Aorta (tissue), 5 donors: ENCODE measurements at regions not wholly inside any gene's neighbourhood (a gene's known extent, or its start where the extent isn't known, plus 50 kb on each side); places are given as distances from the start of the nearest gene placed in this dataset.

Source experiments
- ATAC-seq: fragments of 200-7000 bp; cut with Tn5 transposase; one replicate; pipeline ENCODE4 v1.9.1; 2022; ENCODE audit warnings: moderate library complexity; ENCODE audit not compliant: low FRiP score
- DNase-seq, 2 donors: peaks; one replicate each; pipeline ENCODE4 v3.0.0-alpha.2; 2020
- H3K27ac ChIP-seq, 2 donors: one replicate each; pipeline ENCODE4 v1.5.1; 2013; ENCODE audit warnings: low read length in 2 of 2, mild to moderate bottlenecking in 2 of 2, moderate library complexity in 2 of 2, control low read depth in 1 of 2, inconsistent platforms in 1 of 2, low read depth in 1 of 2
- H3K27me3 ChIP-seq, 2 donors: one replicate each; pipeline ENCODE4 v1.6.1; 2013; ENCODE audit warnings: control low read depth in 1 of 2, low read length in 1 of 2, mild to moderate bottlenecking in 1 of 2, moderate library complexity in 1 of 2; ENCODE audit not compliant: insufficient read depth in 2 of 2, control insufficient read depth in 1 of 2
- H3K36me3 ChIP-seq, 2 donors: one replicate each; pipeline ENCODE4 v1.6.1; 2013; ENCODE audit warnings: control low read depth in 1 of 2, low read length in 1 of 2, mild to moderate bottlenecking in 1 of 2; ENCODE audit not compliant: insufficient read depth in 2 of 2, control insufficient read depth in 1 of 2
- H3K4me1 ChIP-seq, 2 donors: one replicate each; pipeline ENCODE4 v1.6.1; 2013; ENCODE audit warnings: low read length in 2 of 2, control low read depth in 1 of 2, mild to moderate bottlenecking in 1 of 2, moderate library complexity in 1 of 2; ENCODE audit not compliant: insufficient read depth in 2 of 2, control insufficient read depth in 1 of 2
- H3K4me3 ChIP-seq, 2 donors: one replicate each; pipeline ENCODE4 v1.5.1; 2013; ENCODE audit warnings: low read length in 2 of 2, control low read depth in 1 of 2, mild to moderate bottlenecking in 1 of 2
- H3K9me3 ChIP-seq: one replicate; pipeline ENCODE4 v1.6.1; 2013; ENCODE audit warnings: mild to moderate bottlenecking, low read length; ENCODE audit not compliant: control insufficient read depth
- WGBS, 2 donors: extraction: QIAGEN DNeasy Blood & Tissue Kit; methylation state at CpG; one replicate each; pipeline ENCODE4 v1.1.7; 2013; 5-methylcytosine and 5-hydroxymethylcytosine counted together
- intact Hi-C, 2 donors: fragments of 100-400 bp; cut with DNase I; formaldehyde crosslinking; loops; one replicate each; pipeline versions ENCODE4 v1.14.2 to v1.15.0; 2022
- donor health status: healthy with polysubstance abuse.
- donor health status: Bipolar disorder and iron deficiency.
- donor health status: DM: no; HTN: no; CAD: no.
- donor health status: DM: no; HTN: no; CAD: no.
- donor health status: DM: yes; HTN: yes; CAD: no.

GRCh38 chr7:41633690-41634089, 69.2 kb downstream of the INHBA start:
- DNase-seq (no peak), ATAC-seq (no peak)
- Histone ChIP-seq H3K4me3 (no peak overlapping the region), H3K4me1 (peaks cover 0 to 2% of the 10 kb centered on the region in 2 donors), H3K36me3 (no peaks in the 10 kb centered on the region), H3K9me3 (no peaks in the 10 kb centered on the region), H3K27me3 (no peaks in the 10 kb centered on the region), H3K27ac (no peak overlapping the region)
- WGBS, 2 donors: 87 to 90% methylated on average over 3 of the region's 3 CpGs
- intact Hi-C loops: no loop called here

GRCh38 chr7:41630741-41631140, 72.1 kb downstream of the INHBA start:
- no peak for DNase-seq
- intact Hi-C loops: no loop called here
- H3K4me1 ChIP-seq: peaks cover 0 to 2% of the 10 kb centered on the region in 2 donors
- no peak for ATAC-seq
- no peak overlapping the region for H3K27ac ChIP-seq
- no peaks in the 10 kb centered on the region for H3K36me3 ChIP-seq
- no peaks in the 10 kb centered on the region for H3K27me3 ChIP-seq
- WGBS, 2 donors: 90 to 93% methylated on average over 4 of the region's 4 CpGs
- no peak overlapping the region for H3K4me3 ChIP-seq
- H3K9me3 ChIP-seq: no peaks in the 10 kb centered on the region

DNA sequence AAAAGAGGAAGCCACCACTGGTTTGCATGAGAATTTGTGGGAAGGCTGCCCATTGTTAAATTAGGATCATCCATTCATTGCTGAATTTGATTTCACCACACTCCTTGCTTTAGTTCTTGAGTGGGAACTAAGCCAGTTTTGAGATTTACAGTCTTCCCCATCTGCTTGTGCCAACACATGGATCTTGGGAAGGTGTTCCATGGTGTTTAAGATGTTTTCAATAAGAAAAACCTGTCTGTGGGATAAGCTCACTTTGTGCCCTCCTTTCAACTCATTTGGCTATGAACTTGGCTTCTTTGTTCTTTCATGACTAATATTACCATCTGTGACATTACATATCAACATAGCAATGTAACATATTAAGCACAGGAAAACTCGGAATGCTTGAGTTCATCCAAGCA, 73.2 kb downstream of the INHBA start:
- Histone ChIP-seq H3K4me1 (peaks cover 0 to 2% of the 10 kb centered on the region in 2 donors), H3K36me3 (no peaks in the 10 kb centered on the region), H3K27ac (no peak overlapping the region), H3K9me3 (no peaks in the 10 kb centered on the region), H3K4me3 (no peak overlapping the region), H3K27me3 (no peaks in the 10 kb centered on the region)
- ATAC-seq: no peak
- intact Hi-C loops: no loop called here
- no peak for DNase-seq
- 43 to 64% methylated on average over 1 of the region's 1 CpG for WGBS, 2 donors

DNA sequence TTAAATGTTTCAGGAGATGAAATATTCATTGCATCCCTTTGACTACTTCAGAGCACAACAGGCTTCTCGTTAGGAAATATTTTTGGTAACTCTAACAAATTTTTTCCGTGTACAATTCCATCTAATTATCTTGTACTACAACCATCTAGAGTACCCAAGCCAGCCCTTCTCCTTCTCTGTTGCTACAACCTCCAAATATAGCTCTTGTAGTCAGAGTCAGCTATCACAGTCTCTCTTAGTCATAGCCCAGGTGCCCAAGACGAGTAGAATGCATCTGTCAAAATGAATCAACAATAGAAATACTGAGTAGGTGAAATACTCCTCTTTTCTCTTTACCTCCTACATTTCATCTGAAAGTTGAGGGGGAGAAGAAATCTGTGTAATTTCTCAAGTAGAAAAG, 74.0 kb downstream of the INHBA start:
- Histone ChIP-seq H3K27me3 (no peaks in the 10 kb centered on the region), H3K27ac (no peak overlapping the region), H3K36me3 (no peaks in the 10 kb centered on the region), H3K4me3 (no peak overlapping the region), H3K9me3 (no peaks in the 10 kb centered on the region), H3K4me1 (peaks cover 0 to 2% of the 10 kb centered on the region in 2 donors)
- ATAC-seq: no peak
- intact Hi-C loops: no loop called here
- 15 to 18% methylated on average over 3 of the region's 3 CpGs for WGBS, 2 donors
- no peak for DNase-seq

- WGBS, 2 donors: 78 to 81% methylated on average over 8 of the region's 8 CpGs
- Histone ChIP-seq H3K4me1 (peaks cover 0 to 2% of the 10 kb centered on the region in 2 donors), H3K9me3 (no peaks in the 10 kb centered on the region), H3K4me3 (no peak overlapping the region), H3K27ac (no peak overlapping the region), H3K27me3 (no peaks in the 10 kb centered on the region), H3K36me3 (no peaks in the 10 kb centered on the region)
- DNase-seq (no peak), ATAC-seq (no peak)
- intact Hi-C loops: no loop called here
These were observed 75.1 kb downstream of the INHBA start for GRCh38 chr7:41627645-41628298.

DNA sequence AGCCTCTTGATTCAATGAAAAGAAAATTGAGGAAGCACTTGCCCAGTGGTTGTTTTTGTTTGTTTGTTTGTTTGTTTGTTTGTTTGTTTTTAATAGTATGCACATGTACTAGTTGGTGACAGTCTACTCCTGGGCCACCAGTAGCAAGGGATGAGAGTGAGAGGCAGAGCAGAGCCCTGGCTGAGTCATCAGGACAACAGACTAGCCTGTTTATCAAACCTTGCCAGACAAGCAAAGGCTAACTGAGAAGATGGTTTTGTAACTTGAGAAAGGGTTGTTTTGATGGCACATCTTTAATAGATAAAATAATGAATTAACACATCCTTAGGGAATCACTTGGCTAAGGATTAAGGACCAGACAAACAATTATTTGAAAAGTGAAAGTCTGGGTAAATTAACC, 78.1 kb downstream of the INHBA start:
- Histone ChIP-seq H3K27me3 (no peaks in the 10 kb centered on the region), H3K27ac (no peak overlapping the region), H3K4me1 (no peaks in the 10 kb centered on the region), H3K36me3 (no peaks in the 10 kb centered on the region), H3K9me3 (no peaks in the 10 kb centered on the region), H3K4me3 (no peak overlapping the region)
- intact Hi-C loops: no loop called here
- DNase-seq (no peak), ATAC-seq (no peak)

GRCh38 chr7:41621953-41622831, 80.7 kb downstream of the INHBA start:
- no peak for ATAC-seq
- Histone ChIP-seq H3K4me3 (no peak overlapping the region), H3K4me1 (no peaks in the 10 kb centered on the region), H3K27me3 (no peaks in the 10 kb centered on the region), H3K27ac (no peak overlapping the region), H3K36me3 (no peaks in the 10 kb centered on the region), H3K9me3 (peaks cover 1% of the 10 kb centered on the region)
- intact Hi-C loops: no loop called here
- WGBS, 2 donors: 93% methylated on average over 7 of the region's 7 CpGs
- DNase-seq: no peak

GRCh38 chr7:41617987-41618386, 84.9 kb downstream of the INHBA start:
- Histone ChIP-seq H3K4me3 (no peak overlapping the region), H3K9me3 (peaks cover 1% of the 10 kb centered on the region), H3K4me1 (no peaks in the 10 kb centered on the region), H3K27ac (no peak overlapping the region), H3K27me3 (no peaks in the 10 kb centered on the region), H3K36me3 (no peaks in the 10 kb centered on the region)
- DNase-seq (no peak), ATAC-seq (no peak)
- WGBS, 2 donors: 97 to 100% methylated on average over 1 of the region's 1 CpG
- intact Hi-C loops: no loop called here

DNA sequence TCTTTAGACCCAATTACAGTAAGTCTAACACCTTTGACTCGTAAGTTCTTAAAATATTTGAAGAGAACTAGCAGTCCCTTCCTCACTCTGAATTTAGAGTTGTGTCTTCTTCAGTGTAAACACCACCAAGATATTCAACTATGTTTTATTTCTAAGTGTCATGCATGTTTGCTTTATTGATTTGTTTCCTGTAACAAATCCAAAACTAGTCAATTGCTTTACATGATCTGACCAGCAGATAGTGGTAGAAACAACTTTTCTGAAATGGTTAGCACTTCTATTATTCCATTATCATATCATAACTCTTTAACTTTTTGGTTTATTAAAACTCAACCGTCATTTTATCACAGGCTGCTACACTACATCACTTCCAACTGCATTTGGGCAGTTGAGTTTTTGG, 90.1 kb downstream of the INHBA start:
- DNase-seq (no peak), ATAC-seq (no peak)
- Histone ChIP-seq H3K4me3 (no peak overlapping the region), H3K9me3 (no peaks in the 10 kb centered on the region), H3K27me3 (no peaks in the 10 kb centered on the region), H3K27ac (no peak overlapping the region), H3K4me1 (no peaks in the 10 kb centered on the region), H3K36me3 (no peaks in the 10 kb centered on the region)
- 99% methylated on average over 2 of the region's 2 CpGs for WGBS, 2 donors
- intact Hi-C loops: no loop called here
